NCI-H748 (cell line): ENCODE measurements at regions not wholly inside any gene's neighbourhood (a gene's known extent, or its start where the extent isn't known, plus 50 kb on each side); places are given as distances from the start of the nearest gene placed in this dataset.
"Not testable (repeated sequence)": the region's sequence is repeated elsewhere in the genome, so short reads cannot be mapped to it uniquely, and the experiment has no call there.

ENCODE experiments used
- DNase-seq: peaks from one replicate; lab custom pipeline; 2025; ENCODE audit not compliant: unreplicated experiment; lab: John Stamatoyannopoulos, UW

DNA sequence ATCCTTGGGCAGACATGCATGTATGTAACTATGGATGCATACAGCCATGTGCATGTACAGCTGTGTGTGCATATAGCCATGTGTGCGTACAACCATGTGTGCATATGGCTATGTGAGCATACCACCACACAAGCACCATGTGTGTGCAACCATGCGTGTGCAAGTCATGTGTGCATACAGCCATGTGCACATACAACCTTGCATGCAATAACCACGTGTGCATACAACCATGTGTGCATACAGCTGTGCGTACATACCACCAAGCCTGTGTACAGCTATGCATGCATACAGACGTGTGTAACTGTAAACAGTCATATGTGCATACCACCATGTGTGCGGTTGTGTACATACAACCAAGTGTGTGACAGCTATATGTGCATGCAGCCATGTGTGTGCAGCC lies 186.4 kb downstream of the LAT start:
- DNase-seq, result not testable (repeated sequence)

GRCh38 chr16:29170393-29171119 lies 185.7 kb downstream of the LAT start:
- DNase-seq, result not testable (repeated sequence)

DNA sequence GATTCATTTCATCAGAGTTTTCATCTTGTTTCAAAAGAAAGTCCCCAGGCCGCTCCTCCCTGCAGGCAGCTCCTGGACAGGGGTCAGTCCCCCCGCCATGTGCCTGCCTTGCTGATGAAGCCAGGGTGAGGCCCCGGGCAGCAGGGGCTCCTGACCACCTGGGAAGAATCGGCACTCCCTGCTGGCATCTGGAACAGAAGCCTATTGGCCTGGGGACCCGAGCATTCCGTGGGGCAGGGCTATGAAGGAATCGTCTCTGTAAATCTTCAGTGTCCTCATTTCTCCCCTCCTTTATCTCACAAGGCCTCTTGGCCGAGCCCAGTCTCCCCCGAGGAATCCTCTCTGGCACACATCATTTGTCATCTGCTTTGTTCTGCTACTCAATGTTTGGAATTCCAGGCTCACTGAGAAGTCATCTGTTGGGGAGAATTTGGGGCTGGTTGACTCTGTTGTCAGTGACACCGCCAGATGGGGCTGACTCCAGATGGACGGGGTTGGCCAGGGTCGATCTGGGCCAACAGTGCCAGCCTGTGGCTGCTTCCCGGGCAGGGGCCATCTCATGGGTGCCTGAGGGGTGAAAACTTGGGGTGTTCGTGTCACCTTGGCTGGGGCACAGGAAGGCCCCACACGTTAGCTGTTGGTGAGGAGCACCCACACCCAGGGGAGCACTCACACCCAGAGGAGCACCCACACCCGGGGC lies 184.6 kb downstream of the LAT start:
- DNase-seq, result not testable (repeated sequence)

DNA sequence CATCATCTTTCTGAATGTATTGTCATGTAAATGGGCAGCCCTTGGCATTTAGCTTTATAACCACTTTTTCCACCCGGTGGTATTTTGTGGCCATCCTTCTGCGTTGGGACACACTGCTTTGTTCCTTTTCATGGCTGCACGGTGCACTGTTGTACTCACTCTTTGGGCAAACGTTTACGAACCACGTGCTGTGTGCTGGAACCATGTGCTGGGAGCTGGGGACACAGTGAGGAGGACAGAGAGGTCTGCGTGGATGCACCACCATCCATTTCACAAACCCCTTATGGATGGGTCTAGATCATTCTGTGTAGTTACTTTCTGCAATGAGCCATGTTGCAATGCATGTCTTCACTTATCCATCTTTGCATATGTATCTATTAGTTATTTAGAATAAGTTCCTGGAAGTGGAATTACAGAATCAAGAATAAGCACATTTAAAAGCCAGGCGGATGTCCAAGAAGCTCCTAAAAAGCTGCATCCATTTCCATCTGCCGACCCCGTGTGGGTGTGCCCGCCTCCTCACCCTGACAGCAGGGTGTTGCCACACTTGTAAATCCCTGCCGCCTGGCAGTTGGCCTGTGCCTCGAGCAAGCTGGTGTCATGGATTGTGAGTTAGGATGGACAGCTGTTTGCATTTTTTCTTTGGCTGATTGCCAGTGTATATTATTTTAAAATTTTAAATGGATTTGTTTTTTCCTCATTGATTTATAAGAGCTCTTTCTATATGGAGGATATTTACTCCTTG lies 183.8 kb downstream of the LAT start:
- not testable (repeated sequence) for DNase-seq

DNA sequence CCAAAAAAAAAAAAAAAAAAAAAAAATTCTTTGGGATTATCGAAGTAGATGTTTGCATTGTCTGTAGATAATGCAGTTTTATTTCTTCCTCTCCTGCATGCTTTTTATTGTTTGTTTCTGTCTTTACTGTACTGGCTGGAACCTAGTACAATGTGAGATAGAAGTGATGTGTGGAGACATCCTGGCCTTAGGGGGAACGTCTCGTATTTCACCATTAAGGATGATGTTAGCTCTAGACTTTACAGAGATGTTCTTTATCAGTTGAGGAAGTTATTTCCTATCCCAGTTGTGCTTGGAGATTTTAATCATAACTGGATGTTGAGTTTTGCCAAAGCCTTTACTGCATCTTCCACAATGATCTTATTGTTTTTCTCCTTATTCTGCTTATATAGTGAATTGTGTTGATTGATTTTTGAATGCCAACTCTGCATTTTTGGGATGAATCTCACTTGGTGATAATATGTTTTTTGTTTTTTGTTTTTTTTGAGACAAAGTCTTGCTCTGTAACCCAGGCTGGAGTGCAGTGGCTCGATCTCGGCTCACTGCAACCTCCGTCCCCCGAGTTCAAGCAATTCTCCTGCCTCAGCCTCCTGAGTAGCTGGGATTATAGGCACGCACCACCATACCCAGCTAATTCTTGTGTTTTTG lies 179.7 kb downstream of the LAT start:
- not testable (repeated sequence) for DNase-seq

DNA sequence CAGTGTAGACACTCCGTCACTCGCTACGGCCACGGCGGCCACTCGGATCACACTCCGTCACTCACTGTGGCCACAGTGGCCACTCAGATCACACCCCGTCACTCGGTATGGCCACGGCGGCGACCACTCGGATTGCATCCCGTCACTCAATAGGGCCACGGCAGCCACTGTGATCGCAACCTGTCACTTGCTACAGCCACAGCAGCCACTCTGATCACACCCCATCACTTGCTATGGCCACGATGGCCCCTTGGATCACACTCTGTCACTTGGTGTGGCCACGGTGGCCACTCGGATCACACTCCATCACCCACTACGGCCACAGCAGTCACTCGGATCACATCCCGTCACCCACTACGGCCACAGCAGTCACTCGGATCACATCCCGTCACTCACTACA lies 175.3 kb downstream of the LAT start:
- DNase-seq, result not testable (repeated sequence)

DNA sequence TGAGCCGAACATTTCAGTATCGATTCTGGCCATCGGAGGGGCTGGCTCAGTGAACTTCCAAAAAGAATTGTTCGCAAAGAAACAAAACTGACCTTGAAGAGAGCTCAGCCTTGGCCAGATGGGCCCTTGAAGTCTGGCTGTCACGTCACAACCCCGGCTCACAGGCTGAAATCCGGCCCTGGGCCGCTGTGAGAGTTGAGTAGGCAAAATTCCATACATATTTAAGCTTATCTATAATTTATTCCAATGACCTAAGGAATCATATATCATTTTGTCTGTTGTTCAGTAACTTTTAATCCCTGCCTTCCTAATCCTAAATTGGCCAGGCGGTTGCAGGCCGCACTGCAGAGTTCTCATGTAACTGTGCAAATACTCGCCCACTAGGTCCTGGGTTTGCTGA lies 174.8 kb downstream of the LAT start:
- DNase-seq, result not testable (repeated sequence)

DNA sequence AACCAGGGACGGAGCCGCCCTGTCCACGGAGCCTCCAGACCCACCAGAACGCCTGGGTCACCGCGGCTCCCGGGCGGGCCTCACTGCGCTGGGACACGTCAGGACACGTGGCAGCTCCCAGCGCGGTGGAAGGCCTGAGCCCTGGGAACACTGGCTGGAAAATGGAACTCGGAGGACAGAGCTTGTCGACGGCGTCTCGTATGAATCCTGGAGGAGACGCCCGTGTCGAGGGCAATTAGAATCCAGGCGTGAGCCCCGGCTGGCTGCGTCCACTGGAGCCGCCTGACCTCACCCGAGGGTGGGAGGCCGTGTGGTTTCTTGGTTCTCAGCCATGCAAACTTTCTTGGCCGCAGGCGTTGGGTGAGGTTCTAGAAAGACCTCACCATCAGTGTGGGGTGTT lies 173.9 kb downstream of the LAT start:
- no peak for DNase-seq

- peak; percentile 6 for DNase-seq
These were observed 173.4 kb downstream of the LAT start for GRCh38 chr16:29158031-29158784.

- DNase-seq, result not testable (repeated sequence)
These were observed 172.4 kb downstream of the LAT start for GRCh38 chr16:29157051-29157923.

DNA sequence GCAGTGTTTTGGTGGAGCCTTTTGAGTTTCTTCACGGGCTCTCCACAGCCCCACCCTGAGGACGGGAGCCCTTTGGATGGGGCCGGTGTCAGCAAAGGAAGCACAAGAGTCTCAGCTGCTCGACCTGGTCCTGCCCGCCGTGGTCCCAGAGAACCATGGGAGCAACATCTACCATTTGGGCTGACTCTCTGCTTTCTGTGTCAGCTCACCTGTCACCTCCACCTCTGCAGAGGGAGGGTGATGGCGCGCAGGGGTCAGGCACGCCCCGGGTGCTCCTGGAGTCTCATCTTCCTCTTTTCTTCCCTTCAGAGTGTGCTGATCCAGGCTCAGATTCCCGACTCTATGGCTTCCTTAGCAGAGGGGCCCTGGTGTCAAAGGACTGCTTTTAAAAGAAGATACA lies 171.7 kb downstream of the LAT start:
- no peak for DNase-seq

- not testable (repeated sequence) for DNase-seq
These were observed 171.0 kb downstream of the LAT start for GRCh38 chr16:29155866-29156200.

DNA sequence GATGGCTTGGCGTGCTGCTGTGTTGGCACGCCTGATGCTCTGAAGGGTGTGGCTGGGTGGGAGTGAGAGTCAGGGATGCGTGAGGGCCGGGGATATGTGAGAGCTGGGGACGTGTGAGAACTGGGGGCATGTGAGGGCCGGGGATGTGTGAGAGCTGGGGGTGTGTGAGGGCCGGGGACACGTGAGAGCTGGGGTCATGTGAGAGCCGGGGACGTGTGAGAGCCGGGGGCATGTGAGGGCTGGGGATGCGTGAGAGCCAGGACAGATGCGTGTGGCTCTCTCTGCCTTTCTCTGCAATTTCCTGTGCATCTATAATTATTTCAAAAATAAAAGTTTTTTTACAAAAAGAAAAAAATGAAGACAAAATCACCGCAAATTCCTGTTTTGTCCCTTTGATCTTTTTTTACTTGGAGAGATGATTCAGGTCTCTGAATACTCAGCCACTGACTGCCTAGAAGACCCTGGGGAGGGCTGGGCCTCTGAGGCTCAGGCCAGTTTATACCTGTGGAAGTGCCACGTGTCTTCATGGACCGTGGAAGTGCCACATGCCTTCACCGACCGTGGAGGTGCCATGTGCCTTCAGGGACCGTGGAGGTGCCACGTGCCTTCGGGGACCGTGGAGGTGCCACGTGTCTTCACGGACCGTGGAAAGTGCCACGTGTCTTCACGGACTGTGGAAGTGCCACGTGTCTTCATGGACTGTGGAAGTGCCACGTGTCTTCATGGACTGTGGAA lies 170.4 kb downstream of the LAT start:
- DNase-seq, result not testable (repeated sequence)

DNA sequence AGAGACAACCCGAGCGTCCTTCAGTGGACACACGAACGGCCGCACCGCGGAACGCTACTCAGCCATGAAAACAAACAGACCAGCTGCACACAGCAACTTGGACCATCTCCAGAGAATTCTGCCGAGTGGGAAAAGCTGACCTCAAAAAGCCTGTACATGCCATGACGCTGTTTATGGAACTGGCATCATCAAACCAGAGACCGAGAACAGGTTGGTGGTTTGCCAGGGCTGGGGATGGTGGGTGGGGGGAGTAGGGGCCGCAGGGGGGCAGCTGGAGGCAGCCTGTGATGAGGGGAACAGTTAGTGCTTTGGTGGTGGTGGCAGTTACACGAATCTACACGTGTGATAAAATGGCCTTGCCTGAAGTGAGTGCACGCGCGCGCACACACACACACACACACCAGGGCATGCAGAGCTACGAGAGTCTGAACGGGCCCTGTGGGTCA lies 169.8 kb downstream of the LAT start:
- DNase-seq, result no peak

GRCh38 chr16:29154088-29154487 lies 169.2 kb downstream of the LAT start:
- DNase-seq, result no peak

GRCh38 chr16:29153307-29153706 lies 168.5 kb downstream of the LAT start:
- DNase-seq, result not testable (repeated sequence)

GRCh38 chr16:29152544-29153031 lies 167.7 kb downstream of the LAT start:
- not testable (repeated sequence) for DNase-seq

GRCh38 chr16:29151317-29151716 lies 166.5 kb downstream of the LAT start:
- DNase-seq, result no peak

- not testable (repeated sequence) for DNase-seq
These were observed 165.1 kb downstream of the LAT start for GRCh38 chr16:29149912-29150311.
